HepG2 (cell line): ENCODE measurements at regions not wholly inside any gene's neighbourhood (a gene's known extent, or its start where the extent isn't known, plus 50 kb on each side); places are given as distances from the start of the nearest gene placed in this dataset.

Source experiments
- AGO2 ChIP-seq: fragments of 200-400 bp; formaldehyde crosslinking; optimal IDR thresholded peaks from 2 replicates; pipeline ENCODE3; 2017; ENCODE audit warnings: mild to moderate bottlenecking, low read depth, low read length, moderate library complexity
- ARNTL ChIP-seq: sonication (generic); formaldehyde crosslinking; IDR thresholded peaks from 2 replicates; pipeline ENCODE4 v1.4.0; 2020; ENCODE audit warnings: mild to moderate bottlenecking, missing genetic modification reagents
- ATRX ChIP-seq: sonication (generic); formaldehyde crosslinking; IDR thresholded peaks from 2 replicates; pipeline ENCODE4 v1.4.0; 2020; ENCODE audit warnings: missing genetic modification reagents, borderline replicate concordance
- CENPX ChIP-seq: sonication (generic); formaldehyde crosslinking; IDR thresholded peaks from 2 replicates; pipeline ENCODE4 v1.9.0; 2021; ENCODE audit warnings: mild to moderate bottlenecking, missing genetic modification reagents, moderate library complexity
- DZIP1 ChIP-seq: sonication (generic); formaldehyde crosslinking; IDR thresholded peaks from 2 replicates; pipeline ENCODE4 v1.5.0; 2020; ENCODE audit warnings: mild to moderate bottlenecking, missing genetic modification reagents
- GLI4 ChIP-seq: sonication (generic); formaldehyde crosslinking; IDR thresholded peaks from 2 replicates; pipeline ENCODE4 v1.5.1; 2020; ENCODE audit warnings: missing genetic modification reagents, mild to moderate bottlenecking, moderate library complexity, borderline replicate concordance
- GLMP ChIP-seq: sonication (generic); formaldehyde crosslinking; IDR thresholded peaks from 2 replicates; pipeline ENCODE4 v1.9.0; 2021; ENCODE audit warnings: missing genetic modification reagents, mild to moderate bottlenecking, borderline replicate concordance
- JUNB ChIP-seq: sonication (generic); formaldehyde crosslinking; IDR thresholded peaks from 2 replicates; pipeline ENCODE4 v1.8.0; 2022; ENCODE audit warnings: missing genetic modification reagents, mild to moderate bottlenecking, borderline replicate concordance
- MAZ ChIP-seq, 2 experiments: sonication (generic) in 1 of 2; formaldehyde crosslinking in 1 of 2; IDR thresholded peaks; 2 replicates each; pipeline versions ENCODE4 v1.5.0 to v1.6.1; 2012 to 2020; ENCODE audit warnings: low read depth in 2 of 2, mild to moderate bottlenecking in 2 of 2, borderline replicate concordance in 1 of 2, improper control_type of control experiment in 1 of 2, low read length in 1 of 2, missing genetic modification reagents in 1 of 2, moderate library complexity in 1 of 2
- MED1 ChIP-seq: sonication (generic); formaldehyde crosslinking; IDR thresholded peaks from 2 replicates; pipeline ENCODE4 v1.4.0; 2020; ENCODE audit warnings: missing genetic modification reagents
- MIXL1 ChIP-seq: IDR thresholded peaks from 2 replicates; pipeline ENCODE4 v1.6.1; 2016
- PREB ChIP-seq: sonication (generic); formaldehyde crosslinking; IDR thresholded peaks from 2 replicates; pipeline ENCODE4 v1.4.0; 2020; ENCODE audit warnings: missing genetic modification reagents
- SP140L ChIP-seq: sonication (generic); formaldehyde crosslinking; IDR thresholded peaks from 2 replicates; pipeline ENCODE4 v1.4.0; 2020; ENCODE audit warnings: missing genetic modification reagents, borderline replicate concordance
- SYNCRIP ChIP-seq: fragments of 200-400 bp; formaldehyde crosslinking; IDR thresholded peaks from 2 replicates; pipeline ENCODE4 v1.6.1; 2018; ENCODE audit warnings: mild to moderate bottlenecking, low read depth, low read length; ENCODE audit not compliant: insufficient read depth
- TRIM24 ChIP-seq: sonication (generic); formaldehyde crosslinking; IDR thresholded peaks from 2 replicates; pipeline ENCODE4 v1.8.0; 2022; ENCODE audit warnings: mild to moderate bottlenecking, missing genetic modification reagents
- ZFP62 ChIP-seq: sonication (generic); formaldehyde crosslinking; IDR thresholded peaks from 2 replicates; pipeline ENCODE4 v1.4.0; 2020; ENCODE audit warnings: missing genetic modification reagents
- ZFY ChIP-seq: sonication (generic); formaldehyde crosslinking; IDR thresholded peaks from 2 replicates; pipeline ENCODE4 v1.4.0; 2020; ENCODE audit warnings: missing genetic modification reagents
- ZNF121 ChIP-seq: sonication (generic); formaldehyde crosslinking; IDR thresholded peaks from 2 replicates; pipeline ENCODE4 v1.5.0; 2020; ENCODE audit warnings: mild to moderate bottlenecking, missing genetic modification reagents
- TF ChIP-seq, protein P1 (sequence below): sonication (generic); formaldehyde crosslinking; IDR thresholded peaks from 2 replicates; pipeline ENCODE4 v1.5.1; 2020; ENCODE audit warnings: mild to moderate bottlenecking, missing genetic modification reagents, moderate library complexity
- TF ChIP-seq, protein P2 (sequence below): sonication (generic); formaldehyde crosslinking; IDR thresholded peaks from 2 replicates; pipeline ENCODE4 v1.4.0; 2020; ENCODE audit warnings: mild to moderate bottlenecking, missing genetic modification reagents

- TF ChIP-seq SYNCRIP = no peak
- TF ChIP-seq DZIP1 (CRISPR knock-in tag) = no peak
- no peak for TF ChIP-seq TRIM24 (CRISPR knock-in tag)
- TF ChIP-seq GLMP (CRISPR knock-in tag) = no peak
- no peak for TF ChIP-seq ARNTL (CRISPR knock-in tag)
- no peak for TF ChIP-seq CENPX (CRISPR knock-in tag)
- no peak for TF ChIP-seq AGO2
- TF ChIP-seq GLI4 (CRISPR knock-in tag) = no peak
- TF ChIP-seq, protein P1, sequence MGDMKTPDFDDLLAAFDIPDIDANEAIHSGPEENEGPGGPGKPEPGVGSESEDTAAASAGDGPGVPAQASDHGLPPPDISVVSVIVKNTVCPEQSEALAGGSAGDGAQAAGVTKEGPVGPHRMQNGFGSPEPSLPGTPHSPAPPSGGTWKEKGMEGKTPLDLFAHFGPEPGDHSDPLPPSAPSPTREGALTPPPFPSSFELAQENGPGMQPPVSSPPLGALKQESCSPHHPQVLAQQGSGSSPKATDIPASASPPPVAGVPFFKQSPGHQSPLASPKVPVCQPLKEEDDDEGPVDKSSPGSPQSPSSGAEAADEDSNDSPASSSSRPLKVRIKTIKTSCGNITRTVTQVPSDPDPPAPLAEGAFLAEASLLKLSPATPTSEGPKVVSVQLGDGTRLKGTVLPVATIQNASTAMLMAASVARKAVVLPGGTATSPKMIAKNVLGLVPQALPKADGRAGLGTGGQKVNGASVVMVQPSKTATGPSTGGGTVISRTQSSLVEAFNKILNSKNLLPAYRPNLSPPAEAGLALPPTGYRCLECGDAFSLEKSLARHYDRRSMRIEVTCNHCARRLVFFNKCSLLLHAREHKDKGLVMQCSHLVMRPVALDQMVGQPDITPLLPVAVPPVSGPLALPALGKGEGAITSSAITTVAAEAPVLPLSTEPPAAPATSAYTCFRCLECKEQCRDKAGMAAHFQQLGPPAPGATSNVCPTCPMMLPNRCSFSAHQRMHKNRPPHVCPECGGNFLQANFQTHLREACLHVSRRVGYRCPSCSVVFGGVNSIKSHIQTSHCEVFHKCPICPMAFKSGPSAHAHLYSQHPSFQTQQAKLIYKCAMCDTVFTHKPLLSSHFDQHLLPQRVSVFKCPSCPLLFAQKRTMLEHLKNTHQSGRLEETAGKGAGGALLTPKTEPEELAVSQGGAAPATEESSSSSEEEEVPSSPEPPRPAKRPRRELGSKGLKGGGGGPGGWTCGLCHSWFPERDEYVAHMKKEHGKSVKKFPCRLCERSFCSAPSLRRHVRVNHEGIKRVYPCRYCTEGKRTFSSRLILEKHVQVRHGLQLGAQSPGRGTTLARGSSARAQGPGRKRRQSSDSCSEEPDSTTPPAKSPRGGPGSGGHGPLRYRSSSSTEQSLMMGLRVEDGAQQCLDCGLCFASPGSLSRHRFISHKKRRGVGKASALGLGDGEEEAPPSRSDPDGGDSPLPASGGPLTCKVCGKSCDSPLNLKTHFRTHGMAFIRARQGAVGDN (CRISPR knock-in tag) = no peak
- TF ChIP-seq ZFY (CRISPR knock-in tag) = no peak
- peak; percentile 67 for TF ChIP-seq MED1 (CRISPR knock-in tag)
- TF ChIP-seq ZNF121 (CRISPR knock-in tag) = peak; percentile 61; the same call in 1 of the 2 replicates
- no peak for TF ChIP-seq MAZ (IDR thresholded peaks at IDR 0.05; ENCODE audit: borderline replicate concordance, low read depth, low read length)
- TF ChIP-seq MAZ (CRISPR knock-in tag; IDR thresholded peaks at IDR 0.05; ENCODE audit: low read depth) = no peak; the same call in 1 of the 2 replicates
- 0 out of 2 replicates have a peak, but pooled peaks have one; percentile 68 for TF ChIP-seq MIXL1 (CRISPR knock-in tag)
- no peak for TF ChIP-seq ATRX
- TF ChIP-seq JUNB (CRISPR knock-in tag) = no peak
- TF ChIP-seq, protein P2, sequence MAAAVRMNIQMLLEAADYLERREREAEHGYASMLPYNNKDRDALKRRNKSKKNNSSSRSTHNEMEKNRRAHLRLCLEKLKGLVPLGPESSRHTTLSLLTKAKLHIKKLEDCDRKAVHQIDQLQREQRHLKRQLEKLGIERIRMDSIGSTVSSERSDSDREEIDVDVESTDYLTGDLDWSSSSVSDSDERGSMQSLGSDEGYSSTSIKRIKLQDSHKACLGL (CRISPR knock-in tag) = no peak
- TF ChIP-seq SP140L = no peak
- no peak for TF ChIP-seq PREB (CRISPR knock-in tag)
- TF ChIP-seq ZFP62 (CRISPR knock-in tag) = no peak
Measured at GRCh38 chr5:116864157-116864837, 289.7 kb upstream of the SEMA6A start (continued).
